GM19240 (cell line): ENCODE measurements at regions not wholly inside any gene's neighbourhood (a gene's known extent, or its start where the extent isn't known, plus 50 kb on each side); places are given as distances from the start of the nearest gene placed in this dataset.

Experiments used
- DNase-seq: peaks from one replicate; pipeline ENCODE4 v3.0.0; 2011; ENCODE audit warnings: low spot score; ENCODE audit not compliant: insufficient read length

GRCh38 chr18:2337552-2338141, 233.7 kb downstream of the METTL4 start:
- DNase-seq = no peak

GRCh38 chr18:2338601-2339000, 232.7 kb downstream of the METTL4 start:
- DNase-seq = no peak

- DNase-seq = no peak
Observed at GRCh38 chr18:2340335-2340734, 231.0 kb downstream of the METTL4 start.

GRCh38 chr18:2348003-2348402, 223.3 kb downstream of the METTL4 start:
- DNase-seq = no peak

- no peak for DNase-seq
Observed at GRCh38 chr18:2351126-2351850, 220.0 kb downstream of the METTL4 start.

GRCh38 chr18:2354292-2354691, 217.0 kb downstream of the METTL4 start:
- no peak for DNase-seq

GRCh38 chr18:2356906-2357305, 214.4 kb downstream of the METTL4 start:
- no peak for DNase-seq

- no peak for DNase-seq
Observed at GRCh38 chr18:2360861-2361260, 210.4 kb downstream of the METTL4 start.

GRCh38 chr18:2368102-2368501, 203.2 kb downstream of the METTL4 start:
- no peak for DNase-seq

- DNase-seq = no peak
Observed at GRCh38 chr18:2376707-2377106, 194.6 kb downstream of the METTL4 start.

- no peak for DNase-seq
Observed at GRCh38 chr18:2380101-2380500, 191.2 kb downstream of the METTL4 start.

GRCh38 chr18:2381539-2381938, 189.8 kb downstream of the METTL4 start:
- no peak for DNase-seq

GRCh38 chr18:2387588-2387987, 183.7 kb downstream of the METTL4 start:
- DNase-seq = no peak

- no peak for DNase-seq
Observed at GRCh38 chr18:2390158-2390557, 181.1 kb downstream of the METTL4 start.

GRCh38 chr18:2391470-2391869, 179.8 kb downstream of the METTL4 start:
- no peak for DNase-seq

- DNase-seq = no peak
Observed at GRCh38 chr18:2392446-2392845, 178.9 kb downstream of the METTL4 start.

- DNase-seq = no peak
Observed at GRCh38 chr18:2394684-2395083, 176.6 kb downstream of the METTL4 start.

- no peak for DNase-seq
Observed at GRCh38 chr18:2395427-2396161, 175.7 kb downstream of the METTL4 start.

- DNase-seq = no peak
Observed at GRCh38 chr18:2396162-2396505, 175.2 kb downstream of the METTL4 start.

- DNase-seq = no peak
Observed at GRCh38 chr18:2400701-2401196, 170.6 kb downstream of the METTL4 start.

- no peak for DNase-seq
Observed at GRCh38 chr18:2402084-2402483, 169.2 kb downstream of the METTL4 start.

GRCh38 chr18:2406544-2406943, 164.8 kb downstream of the METTL4 start:
- no peak for DNase-seq

- no peak for DNase-seq
Observed at GRCh38 chr18:2407961-2408360, 163.3 kb downstream of the METTL4 start.
